SK-N-SH (cell line): ENCODE measurements at regions not wholly inside any gene's neighbourhood (a gene's known extent, or its start where the extent isn't known, plus 50 kb on each side); places are given as distances from the start of the nearest gene placed in this dataset.

Experiments
- CTCF ChIA-PET: fragments of 300-600, 350-600 bp; formaldehyde crosslinking; extraction: SDS; loops from one replicate; lab custom pipeline; 2021; lab: Yijun Ruan, JAX
- POLR2A ChIA-PET: fragments of 350-600 bp; sonication (Branson Sonifier 250); formaldehyde crosslinking; extraction: SDS; loops from one replicate; lab custom pipeline; 2020; ENCODE audit warnings: antibody characterized with exemption, inconsistent platforms; lab: Yijun Ruan, JAX
- DNase-seq: peaks from one replicate; pipeline ENCODE4 v3.0.0; 2012
- H2AFZ ChIP-seq: fragments of 200-600 bp; sonication (generic); 2 replicates; pipeline ENCODE4 v1.8.1; 2016; ENCODE audit warnings: antibody characterized with exemption, mild to moderate bottlenecking, low read depth
- H3F3A ChIP-seq: fragments of 200-600 bp; sonication (generic); replicated peaks from 2 replicates; pipeline ENCODE3; 2016; ENCODE audit warnings: antibody characterized with exemption, mild to moderate bottlenecking; ENCODE audit not compliant: insufficient read depth
- H3K27ac ChIP-seq, 2 experiments: fragments of 200-500 bp in 1 of 2; fragments of 200-600 bp in 1 of 2; sonication (Bioruptor generic) in 1 of 2; sonication (generic), shearing (Covaris generic) in 1 of 2; 2 replicates each; pipeline versions ENCODE4 v1.5.1 to v1.6.1; 2014 to 2016; ENCODE audit warnings: low read depth in 2 of 2, inconsistent platforms in 1 of 2, low read length in 1 of 2, mild to moderate bottlenecking in 1 of 2, mixed read lengths in 1 of 2
- H3K27me3 ChIP-seq: fragments of 200-600 bp; sonication (generic), shearing (Covaris generic); 2 replicates; pipeline ENCODE4 v1.6.1; 2016; ENCODE audit warnings: mixed run types; ENCODE audit not compliant: insufficient read depth
- H3K36me3 ChIP-seq, 2 experiments: fragments of 200-500 bp in 1 of 2; fragments of 200-600 bp in 1 of 2; sonication (Bioruptor generic) in 1 of 2; sonication (generic) in 1 of 2; replicated peaks in 1 of 2; 2 replicates each; pipeline versions ENCODE3 to v1.5.1; 2014 to 2016; ENCODE audit warnings: low read length in 1 of 2, mild to moderate bottlenecking in 1 of 2; ENCODE audit not compliant: insufficient read depth in 2 of 2, control insufficient read depth in 1 of 2
- H3K4me1 ChIP-seq, 2 experiments: fragments of 200-500 bp in 1 of 2; fragments of 200-600 bp in 1 of 2; sonication (Bioruptor generic) in 1 of 2; sonication (generic), shearing (Covaris generic) in 1 of 2; 2 replicates each; pipeline versions ENCODE4 v1.5.1 to v1.6.1; 2014 to 2016; ENCODE audit warnings: low read depth in 1 of 2, low read length in 1 of 2, mixed run types in 1 of 2; ENCODE audit not compliant: insufficient read depth in 2 of 2, control insufficient read depth in 1 of 2
- H3K4me2 ChIP-seq: fragments of 200-600 bp; sonication (generic), shearing (Covaris generic); 2 replicates; pipeline ENCODE4 v1.6.1; 2017; ENCODE audit warnings: mixed run types
- H3K4me3 ChIP-seq, 2 experiments: fragments of 200-500 bp in 1 of 2; fragments of 200-600 bp in 1 of 2; sonication (Bioruptor generic) in 1 of 2; sonication (generic), shearing (Covaris generic) in 1 of 2; 2 replicates each; pipeline versions ENCODE4 v1.5.1 to v1.8.1; 2014 to 2016; ENCODE audit warnings: low read depth in 2 of 2, inconsistent platforms in 1 of 2, low read length in 1 of 2, mild to moderate bottlenecking in 1 of 2, mixed read lengths in 1 of 2, moderate library complexity in 1 of 2
- H3K79me2 ChIP-seq: fragments of 200-600 bp; sonication (generic); 2 replicates; pipeline ENCODE4 v1.8.1; 2017; ENCODE audit warnings: mild to moderate bottlenecking; ENCODE audit not compliant: insufficient read depth
- H3K9ac ChIP-seq: fragments of 200-600 bp; sonication (generic); 2 replicates; pipeline ENCODE4 v1.6.1; 2017; ENCODE audit warnings: mixed run types
- H3K9me2 ChIP-seq: fragments of 200-600 bp; sonication (generic); 2 replicates; pipeline ENCODE4 v1.6.1; 2017; ENCODE audit warnings: mixed run types
- H3K9me3 ChIP-seq: fragments of 200-600 bp; sonication (generic); 2 replicates; pipeline ENCODE4 v1.6.1; 2017; ENCODE audit warnings: mixed run types, mild to moderate bottlenecking, moderate library complexity
- H4K20me1 ChIP-seq: fragments of 200-600 bp; sonication (generic); 2 replicates; pipeline ENCODE4 v1.6.1; 2017; ENCODE audit warnings: mild to moderate bottlenecking, mixed run types; ENCODE audit not compliant: insufficient read depth
- CTCF ChIP-seq: fragments of 200-600 bp; sonication (generic); IDR thresholded peaks from 2 replicates; pipeline ENCODE4 v1.6.1; 2017; ENCODE audit warnings: antibody characterized with exemption, mild to moderate bottlenecking, moderate library complexity
- FOXM1 ChIP-seq: IDR thresholded peaks from 2 replicates; pipeline ENCODE4 v1.4.0; 2012; ENCODE audit warnings: low read depth, mild to moderate bottlenecking
- MEF2A ChIP-seq: IDR thresholded peaks from 2 replicates; pipeline ENCODE4 v1.4.0; 2012; ENCODE audit warnings: low read depth, borderline replicate concordance
- MXI1 ChIP-seq: IDR thresholded peaks from 2 replicates; pipeline ENCODE4 v1.6.1; 2012; ENCODE audit warnings: mild to moderate bottlenecking, low read depth, low read length, improper control_type of control experiment
- NRF1 ChIP-seq: IDR thresholded peaks from 2 replicates; pipeline ENCODE4 v1.6.1; 2012; ENCODE audit warnings: low read depth, mild to moderate bottlenecking, low read length
- POLR2AphosphoS5 ChIP-seq: IDR thresholded peaks from 2 replicates; pipeline ENCODE4 v1.6.1; 2012; ENCODE audit warnings: low read depth, low read length
- RCOR1 ChIP-seq: fragments of 150-350 bp; IDR thresholded peaks from 2 replicates; pipeline ENCODE4 v1.6.1; 2017; ENCODE audit warnings: antibody characterized with exemption, low read length
- REST ChIP-seq: IDR thresholded peaks from 2 replicates; pipeline ENCODE4 v1.6.1; 2012; ENCODE audit warnings: mild to moderate bottlenecking, low read depth, low read length, moderate library complexity
- RXRA ChIP-seq: IDR thresholded peaks from 2 replicates; pipeline ENCODE4 v1.4.0; 2012; ENCODE audit warnings: low read depth, mild to moderate bottlenecking, borderline replicate concordance
- SIN3A ChIP-seq: IDR thresholded peaks from 2 replicates; pipeline ENCODE4 v1.6.1; 2012; ENCODE audit warnings: low read depth, mild to moderate bottlenecking, low read length, moderate library complexity, borderline replicate concordance
- TCF12 ChIP-seq: IDR thresholded peaks from 2 replicates; pipeline ENCODE4 v1.4.0; 2012
- USF1 ChIP-seq: IDR thresholded peaks from 2 replicates; pipeline ENCODE4 v1.4.0; 2012; ENCODE audit warnings: low read depth, borderline replicate concordance
- USF2 ChIP-seq: fragments of 150-350 bp; IDR thresholded peaks from 2 replicates; pipeline ENCODE4 v1.6.1; 2017; ENCODE audit warnings: antibody characterized with exemption, low read length, low read depth, borderline replicate concordance
- ZBTB33 ChIP-seq: IDR thresholded peaks from 2 replicates; pipeline ENCODE4 v1.4.0; 2012; ENCODE audit warnings: low read depth, borderline replicate concordance
- WGBS: methylation state at CpG from one replicate; pipeline ENCODE4 v1.1.6; 2017; ENCODE audit warnings: low lambda C conversion rate; 5-methylcytosine and 5-hydroxymethylcytosine counted together

GRCh38 chr3:5270666-5271371 is 83.3 kb downstream of the EDEM1 start:
- WGBS, result 47% methylated on average over 9 of the region's 9 CpGs
- Histone ChIP-seq H3K27me3 (no peaks in the 10 kb centered on the region), H3K4me3 (no peak overlapping the region), H3K4me1 (no peaks in the 10 kb centered on the region), H3K36me3 (no peaks in the 10 kb centered on the region), H3K9ac (no peak overlapping the region), H2AFZ (no peak overlapping the region), H3K4me2 (no peak overlapping the region), H3K79me2 (no peaks in the 10 kb centered on the region), H3K9me2 (no peaks in the 10 kb centered on the region), H3F3A (no peaks in the 10 kb centered on the region), H3K9me3 (no peaks in the 10 kb centered on the region), H4K20me1 (no peaks in the 10 kb centered on the region), H3K27ac (no peak overlapping the region)
- POLR2A ChIA-PET, result no interaction called here
- DNase-seq, result no peak
- TF ChIP-seq FOXM1 (no peak), TCF12 (no peak), RCOR1 (no peak), RXRA (no peak), USF2 (no peak), POLR2AphosphoS5 (no peak), CTCF (no peak), SIN3A (no peak), USF1 (no peak), NRF1 (no peak), MEF2A (no peak)
- CTCF ChIA-PET, result no interaction called here

- Histone ChIP-seq H3K9me2 (no peaks in the 10 kb centered on the region), H3K4me3 (no peak overlapping the region), H4K20me1 (no peaks in the 10 kb centered on the region), H3F3A (no peaks in the 10 kb centered on the region), H3K9me3 (no peaks in the 10 kb centered on the region), H3K79me2 (no peaks in the 10 kb centered on the region), H3K4me1 (no peaks in the 10 kb centered on the region), H2AFZ (no peak overlapping the region), H3K27ac (no peak overlapping the region), H3K4me2 (no peak overlapping the region), H3K9ac (no peak overlapping the region), H3K36me3 (no peaks in the 10 kb centered on the region), H3K27me3 (no peaks in the 10 kb centered on the region)
- CTCF ChIA-PET, result no interaction called here
- DNase-seq, result no peak
- TF ChIP-seq ZBTB33, result no peak
- TF ChIP-seq FOXM1, result no peak
- no peak for TF ChIP-seq MXI1
- no peak for TF ChIP-seq REST
- WGBS, result 76% methylated on average over 4 of the region's 4 CpGs
- POLR2A ChIA-PET, result no interaction called here
Observed at GRCh38 chr3:5271372-5271683, 83.8 kb downstream of the EDEM1 start.
